ENCODE measurements at regions not wholly inside any gene's neighbourhood (a gene's known extent, or its start where the extent isn't known, plus 50 kb on each side); places are given as distances from the start of the nearest gene placed in this dataset.

DNA sequence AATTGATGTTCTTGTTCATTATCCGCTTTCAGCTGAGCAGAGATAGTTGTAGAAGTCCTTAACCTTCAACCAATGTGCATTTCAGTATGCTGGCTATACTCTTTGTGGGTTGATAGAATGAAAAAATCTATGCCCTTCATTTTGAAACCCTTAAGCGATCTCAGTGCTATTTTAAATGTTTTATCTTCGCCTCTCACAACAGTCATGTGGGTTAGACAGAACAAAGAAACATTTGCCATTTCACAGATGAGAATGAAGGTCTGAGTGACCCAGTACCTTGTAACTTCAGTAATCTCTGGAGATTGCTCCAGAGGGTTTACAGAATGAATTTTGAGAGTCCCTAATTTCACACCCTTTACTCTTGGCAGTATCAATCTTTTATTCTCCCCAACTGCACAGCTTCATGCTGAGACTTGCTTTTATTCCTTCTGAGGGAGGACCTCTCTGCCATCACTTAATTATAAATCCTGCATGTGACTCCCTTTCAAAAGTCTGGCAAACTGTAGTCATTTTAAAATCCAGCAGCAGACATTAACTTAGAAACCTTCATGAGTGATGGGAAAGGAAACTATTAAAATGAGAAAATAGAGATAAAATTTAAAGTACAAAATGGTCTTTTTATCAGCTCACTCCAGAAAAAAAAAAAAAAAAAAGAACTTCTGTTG is 921.5 kb downstream of the RAB28 start:
- no peaks in the 10 kb centered on the region for H3K36me3 ChIP-seq (ENCODE audit: control insufficient read depth, insufficient read depth, low read length)
- H2AFZ ChIP-seq, result no peak overlapping the region
- TF ChIP-seq, protein P1, sequence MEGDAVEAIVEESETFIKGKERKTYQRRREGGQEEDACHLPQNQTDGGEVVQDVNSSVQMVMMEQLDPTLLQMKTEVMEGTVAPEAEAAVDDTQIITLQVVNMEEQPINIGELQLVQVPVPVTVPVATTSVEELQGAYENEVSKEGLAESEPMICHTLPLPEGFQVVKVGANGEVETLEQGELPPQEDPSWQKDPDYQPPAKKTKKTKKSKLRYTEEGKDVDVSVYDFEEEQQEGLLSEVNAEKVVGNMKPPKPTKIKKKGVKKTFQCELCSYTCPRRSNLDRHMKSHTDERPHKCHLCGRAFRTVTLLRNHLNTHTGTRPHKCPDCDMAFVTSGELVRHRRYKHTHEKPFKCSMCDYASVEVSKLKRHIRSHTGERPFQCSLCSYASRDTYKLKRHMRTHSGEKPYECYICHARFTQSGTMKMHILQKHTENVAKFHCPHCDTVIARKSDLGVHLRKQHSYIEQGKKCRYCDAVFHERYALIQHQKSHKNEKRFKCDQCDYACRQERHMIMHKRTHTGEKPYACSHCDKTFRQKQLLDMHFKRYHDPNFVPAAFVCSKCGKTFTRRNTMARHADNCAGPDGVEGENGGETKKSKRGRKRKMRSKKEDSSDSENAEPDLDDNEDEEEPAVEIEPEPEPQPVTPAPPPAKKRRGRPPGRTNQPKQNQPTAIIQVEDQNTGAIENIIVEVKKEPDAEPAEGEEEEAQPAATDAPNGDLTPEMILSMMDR (IDR thresholded peaks at IDR 0.05), result no peak
- no peaks in the 10 kb centered on the region for H3K79me2 ChIP-seq
- H3K27ac ChIP-seq, result no peak overlapping the region
- H3K27me3 ChIP-seq (ENCODE audit: control insufficient read depth, insufficient read depth, low read length), result no peaks in the 10 kb centered on the region
- H3K4me2 ChIP-seq (ENCODE audit: low read length), result no peak overlapping the region
- H3K9me3 ChIP-seq (ENCODE audit: control insufficient read depth, low read length), result no peaks in the 10 kb centered on the region
- H3K4me1 ChIP-seq, result no peaks in the 10 kb centered on the region
- H3K9ac ChIP-seq, result no peak overlapping the region
- H3K4me3 ChIP-seq (ENCODE audit: low read depth, low read length), result no peak overlapping the region

DNA sequence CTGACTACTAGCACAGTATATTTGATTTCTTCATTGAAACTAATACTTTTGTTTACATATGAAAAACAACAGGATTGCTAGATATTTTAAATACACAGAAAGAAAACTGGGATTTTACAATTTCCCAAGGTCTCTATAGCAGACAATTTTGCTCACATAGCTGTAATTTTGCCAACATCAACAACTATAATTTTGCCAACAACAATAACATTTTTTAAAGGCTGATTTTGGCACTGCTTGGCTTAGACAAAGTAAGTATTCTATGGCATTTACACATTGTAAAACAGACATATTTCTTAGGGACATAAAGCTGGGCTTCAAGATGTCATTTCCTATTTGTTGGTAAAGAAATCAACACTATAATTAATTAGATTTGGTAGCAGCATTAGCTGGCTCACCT is 922.1 kb downstream of the RAB28 start:
- Histone ChIP-seq H3K9me3 (ENCODE audit: control insufficient read depth, low read length) (no peaks in the 10 kb centered on the region), H3K27me3 (ENCODE audit: control insufficient read depth, insufficient read depth, low read length) (no peaks in the 10 kb centered on the region), H2AFZ (no peak overlapping the region), H3K4me2 (ENCODE audit: low read length) (no peak overlapping the region), H3K4me3 (ENCODE audit: low read depth, low read length) (no peak overlapping the region), H3K4me1 (no peaks in the 10 kb centered on the region), H3K36me3 (ENCODE audit: control insufficient read depth, insufficient read depth, low read length) (no peaks in the 10 kb centered on the region), H3K79me2 (no peaks in the 10 kb centered on the region), H3K9ac (no peak overlapping the region), H3K27ac (no peak overlapping the region)
- TF ChIP-seq, protein P1 (IDR thresholded peaks at IDR 0.05), result no peak

DNA sequence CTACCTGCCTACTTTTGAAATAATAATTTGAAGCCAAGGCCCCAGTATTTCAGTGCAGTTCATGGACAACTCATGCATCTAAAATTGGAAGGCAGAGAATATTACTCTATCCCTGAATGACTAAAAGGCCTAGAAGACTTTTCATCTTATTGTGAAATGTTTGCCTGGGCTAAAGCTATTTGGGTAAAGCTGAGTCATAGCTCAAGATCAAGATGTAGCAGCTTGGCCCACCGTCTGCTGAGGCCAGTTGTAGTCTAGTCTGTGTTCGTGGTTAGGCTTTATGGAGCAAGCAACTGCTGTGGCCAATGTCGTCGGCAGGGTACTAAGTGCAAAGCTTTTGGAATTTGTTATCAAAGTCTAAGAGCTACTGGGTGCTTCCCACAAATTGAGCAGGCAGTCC is 929.1 kb downstream of the RAB28 start:
- H3K27ac ChIP-seq, result no peak overlapping the region
- H3K4me1 ChIP-seq, result no peaks in the 10 kb centered on the region
- no peaks in the 10 kb centered on the region for H3K9me3 ChIP-seq (ENCODE audit: control insufficient read depth, low read length)
- TF ChIP-seq, protein P1 (IDR thresholded peaks at IDR 0.05), result no peak
- H3K9ac ChIP-seq, result no peak overlapping the region
- no peak overlapping the region for H3K4me2 ChIP-seq (ENCODE audit: low read length)
- H3K4me3 ChIP-seq (ENCODE audit: low read depth, low read length), result no peak overlapping the region
- no peaks in the 10 kb centered on the region for H3K27me3 ChIP-seq (ENCODE audit: control insufficient read depth, insufficient read depth, low read length)
- no peak overlapping the region for H2AFZ ChIP-seq
- no peaks in the 10 kb centered on the region for H3K36me3 ChIP-seq (ENCODE audit: control insufficient read depth, insufficient read depth, low read length)
- H3K79me2 ChIP-seq, result no peaks in the 10 kb centered on the region

DNA sequence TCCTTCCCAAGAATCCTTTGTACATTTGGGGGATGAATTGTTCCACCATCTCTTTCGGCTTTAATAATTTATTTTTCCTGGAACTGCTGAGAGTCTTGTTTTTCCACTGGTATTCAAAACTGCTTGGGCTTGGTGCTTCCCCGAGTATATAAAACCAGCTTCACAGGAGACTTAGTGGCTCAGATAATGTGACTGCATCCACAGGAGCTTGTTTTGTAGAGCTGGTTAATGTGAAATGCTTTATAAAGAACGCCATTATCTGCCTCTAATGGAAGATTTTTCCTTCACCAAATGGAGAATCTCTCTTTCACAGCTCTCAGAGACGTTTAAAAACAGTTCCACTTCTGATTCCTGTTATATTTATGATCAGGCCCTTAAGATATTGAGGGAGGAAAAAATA is 935.5 kb downstream of the RAB28 start:
- Histone ChIP-seq H3K9ac (no peak overlapping the region), H3K9me3 (ENCODE audit: control insufficient read depth, low read length) (no peaks in the 10 kb centered on the region), H3K79me2 (no peaks in the 10 kb centered on the region), H3K27me3 (ENCODE audit: control insufficient read depth, insufficient read depth, low read length) (no peaks in the 10 kb centered on the region), H3K27ac (no peak overlapping the region), H3K36me3 (ENCODE audit: control insufficient read depth, insufficient read depth, low read length) (no peaks in the 10 kb centered on the region), H3K4me3 (ENCODE audit: low read depth, low read length) (no peak overlapping the region), H3K4me2 (ENCODE audit: low read length) (no peak overlapping the region), H2AFZ (no peak overlapping the region), H3K4me1 (no peaks in the 10 kb centered on the region)
- TF ChIP-seq, protein P1 (IDR thresholded peaks at IDR 0.05), result no peak

DNA sequence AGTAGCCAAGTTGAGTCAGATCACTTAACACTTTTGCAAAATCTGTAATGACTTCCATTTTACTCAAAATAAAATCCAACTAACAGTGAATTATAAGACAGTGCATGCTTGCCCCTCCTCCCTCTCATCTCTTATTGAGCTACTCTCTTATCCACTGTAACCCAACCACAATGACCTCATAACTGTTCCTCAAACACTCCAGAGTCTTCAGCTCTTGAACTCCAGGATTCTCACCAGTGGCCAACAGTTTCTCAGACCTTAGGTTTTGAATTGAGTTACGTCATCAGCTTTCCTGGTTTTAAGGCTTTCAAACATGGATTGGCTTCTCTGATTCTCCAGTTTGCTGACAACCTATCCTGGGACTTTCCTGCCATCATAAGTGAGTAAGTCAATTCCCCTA is 938.3 kb downstream of the RAB28 start:
- Histone ChIP-seq H3K4me3 (ENCODE audit: low read depth, low read length) (no peak overlapping the region), H3K9me3 (ENCODE audit: control insufficient read depth, low read length) (no peaks in the 10 kb centered on the region), H3K9ac (no peak overlapping the region), H3K27ac (no peak overlapping the region), H2AFZ (no peak overlapping the region), H3K79me2 (no peaks in the 10 kb centered on the region), H3K4me1 (no peaks in the 10 kb centered on the region), H3K36me3 (ENCODE audit: control insufficient read depth, insufficient read depth, low read length) (no peaks in the 10 kb centered on the region), H3K4me2 (ENCODE audit: low read length) (no peak overlapping the region), H3K27me3 (ENCODE audit: control insufficient read depth, insufficient read depth, low read length) (no peaks in the 10 kb centered on the region)
- TF ChIP-seq, protein P1 (IDR thresholded peaks at IDR 0.05), result no peak
